Astrocyte of the cerebellum (primary cell): ENCODE measurements at regions not wholly inside any gene's neighbourhood (a gene's known extent, or its start where the extent isn't known, plus 50 kb on each side); places are given as distances from the start of the nearest gene placed in this dataset.
"Not testable (repeated sequence)": the region's sequence is repeated elsewhere in the genome, so short reads cannot be mapped to it uniquely, and the experiment has no call there.

ENCODE experiments used
- DNase-seq: peaks from one replicate; pipeline ENCODE4 v3.0.0-alpha.2; 2011; ENCODE audit warnings: low read depth
- H3K4me3 ChIP-seq: 2 replicates; pipeline ENCODE4 v1.5.1; 2011; ENCODE audit warnings: mild to moderate bottlenecking, low read depth, low read length, moderate library complexity
- in situ Hi-C: cut with HindIII; loops from 2 replicates; pipeline ENCODE4 v1.10.0; 2017; ENCODE audit warnings: low sequenced_read_pairs
- TF ChIP-seq, protein P1 (sequence below): IDR thresholded peaks from 2 replicates; pipeline ENCODE4 v1.5.1; 2012; ENCODE audit warnings: low read length, low read depth, moderate library complexity, mild to moderate bottlenecking; ENCODE audit errors: missing control alignments

DNA sequence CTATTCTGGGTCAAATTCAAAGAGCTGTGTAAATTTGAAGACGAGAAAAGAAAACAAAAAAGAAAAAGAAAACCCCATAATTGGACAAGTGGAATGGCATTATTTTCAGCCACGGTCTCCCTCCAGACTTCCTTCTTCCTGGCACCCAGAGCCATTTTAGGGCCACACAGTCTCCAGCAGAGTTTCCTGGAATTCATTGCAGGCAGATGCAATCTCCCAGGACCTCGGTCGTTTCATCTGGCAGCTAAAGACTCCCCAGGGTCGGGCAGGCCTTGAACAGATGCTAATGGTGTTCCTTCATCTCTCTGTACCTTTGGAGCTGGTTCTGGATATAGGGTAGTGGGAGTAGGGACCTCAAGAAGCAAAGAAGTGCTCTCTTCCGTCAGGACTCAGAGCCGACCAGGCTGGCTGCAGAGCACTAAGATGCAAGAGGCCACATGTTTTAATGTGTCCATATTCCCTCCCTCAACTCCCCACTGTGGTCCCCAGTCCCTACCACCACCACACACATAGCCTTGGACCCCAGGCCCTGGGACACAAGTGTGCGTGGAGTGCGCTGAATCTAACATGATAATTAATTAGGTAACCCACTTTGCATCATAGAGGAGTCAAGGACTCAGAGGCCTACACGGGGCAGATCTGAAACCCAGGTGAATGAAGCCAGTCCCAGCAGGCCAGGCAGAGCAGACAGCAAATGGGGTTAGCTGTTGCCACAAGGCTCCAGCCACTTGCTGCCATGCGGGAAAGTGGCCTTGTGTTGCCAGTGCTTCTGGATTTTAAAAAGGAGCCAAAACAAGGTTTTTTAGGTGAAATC lies 109.3 kb upstream of the ATL2 start:
- in situ Hi-C loops = no loop called here
- no peak overlapping the region for H3K4me3 ChIP-seq
- TF ChIP-seq, protein P1, sequence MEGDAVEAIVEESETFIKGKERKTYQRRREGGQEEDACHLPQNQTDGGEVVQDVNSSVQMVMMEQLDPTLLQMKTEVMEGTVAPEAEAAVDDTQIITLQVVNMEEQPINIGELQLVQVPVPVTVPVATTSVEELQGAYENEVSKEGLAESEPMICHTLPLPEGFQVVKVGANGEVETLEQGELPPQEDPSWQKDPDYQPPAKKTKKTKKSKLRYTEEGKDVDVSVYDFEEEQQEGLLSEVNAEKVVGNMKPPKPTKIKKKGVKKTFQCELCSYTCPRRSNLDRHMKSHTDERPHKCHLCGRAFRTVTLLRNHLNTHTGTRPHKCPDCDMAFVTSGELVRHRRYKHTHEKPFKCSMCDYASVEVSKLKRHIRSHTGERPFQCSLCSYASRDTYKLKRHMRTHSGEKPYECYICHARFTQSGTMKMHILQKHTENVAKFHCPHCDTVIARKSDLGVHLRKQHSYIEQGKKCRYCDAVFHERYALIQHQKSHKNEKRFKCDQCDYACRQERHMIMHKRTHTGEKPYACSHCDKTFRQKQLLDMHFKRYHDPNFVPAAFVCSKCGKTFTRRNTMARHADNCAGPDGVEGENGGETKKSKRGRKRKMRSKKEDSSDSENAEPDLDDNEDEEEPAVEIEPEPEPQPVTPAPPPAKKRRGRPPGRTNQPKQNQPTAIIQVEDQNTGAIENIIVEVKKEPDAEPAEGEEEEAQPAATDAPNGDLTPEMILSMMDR = no peak
- no peak for DNase-seq

DNA sequence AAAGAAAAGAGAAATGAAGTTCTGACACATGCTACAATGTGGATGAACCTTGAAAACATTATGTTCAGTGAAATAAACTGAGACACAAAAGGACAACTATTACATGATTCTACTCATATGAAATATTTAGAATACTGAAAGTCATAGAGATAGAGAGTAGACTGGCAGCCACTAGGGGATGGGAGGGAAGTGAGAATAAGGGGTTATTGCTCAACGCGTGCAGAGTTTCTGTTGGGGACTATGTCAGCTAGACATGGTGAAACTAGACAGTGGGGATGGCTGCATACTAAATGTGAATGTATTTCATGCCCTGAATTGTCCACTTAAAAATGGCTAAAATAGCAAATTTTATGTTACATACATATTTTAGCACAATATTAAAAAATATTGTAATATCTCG lies 108.7 kb upstream of the ATL2 start:
- DNase-seq = no peak
- TF ChIP-seq, protein P1 = no peak
- in situ Hi-C loops = no loop called here
- H3K4me3 ChIP-seq = no peak overlapping the region

DNA sequence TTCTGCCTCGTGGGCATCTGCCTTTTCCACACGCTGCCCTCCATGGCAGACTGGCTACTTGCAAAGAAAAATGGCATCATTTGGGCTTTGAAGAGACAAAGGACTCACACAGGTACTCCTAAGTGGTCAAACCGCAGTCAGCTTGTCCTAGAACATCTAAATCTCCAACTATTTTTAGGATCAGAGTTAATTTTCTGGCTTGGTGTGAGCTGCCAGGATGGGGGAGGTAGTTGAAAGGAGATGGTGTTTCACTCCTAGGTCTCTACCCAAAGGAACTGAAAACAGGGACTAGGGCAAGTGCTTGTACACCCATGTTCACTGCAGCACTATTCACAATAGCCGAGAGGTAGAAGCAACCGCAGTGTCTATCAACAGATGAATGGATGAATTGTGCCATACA lies 107.9 kb upstream of the ATL2 start:
- in situ Hi-C loops = no loop called here
- H3K4me3 ChIP-seq = no peak overlapping the region
- TF ChIP-seq, protein P1 = no peak
- DNase-seq = no peak

DNA sequence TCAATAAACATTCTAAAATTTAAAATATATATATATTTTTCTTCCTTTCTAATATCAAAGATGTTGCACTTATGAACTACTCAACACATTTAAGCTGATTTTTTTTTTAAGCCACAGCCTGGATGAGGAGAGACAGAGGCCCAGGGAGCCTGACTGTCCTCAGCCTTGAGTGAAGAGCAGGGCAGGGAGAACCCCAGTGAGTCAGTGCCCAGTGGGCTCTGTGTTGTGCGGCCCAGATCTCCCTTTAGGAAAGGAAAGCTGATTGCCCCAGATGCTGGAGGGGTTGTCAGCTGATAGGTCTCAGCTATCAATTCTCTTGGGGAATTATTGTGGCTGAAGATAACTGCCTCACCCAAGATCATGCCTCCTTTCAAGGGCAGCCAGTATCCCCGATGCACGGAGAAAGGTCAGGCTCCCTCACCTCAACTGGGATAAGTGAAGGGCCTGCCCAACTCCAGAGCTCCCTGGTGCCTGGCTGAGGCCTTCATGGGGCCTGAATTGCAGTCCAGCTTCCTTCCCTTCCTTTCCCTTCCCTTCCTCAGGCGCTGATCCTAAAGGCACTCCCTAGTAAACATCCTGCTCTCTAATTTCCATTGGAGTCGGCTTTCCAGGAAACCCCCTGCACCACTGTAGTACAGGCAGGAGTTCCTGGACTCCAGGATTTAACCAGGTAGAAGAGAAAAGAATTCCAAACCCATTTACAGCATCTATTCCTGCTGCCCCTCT lies 106.9 kb upstream of the ATL2 start:
- no peak for DNase-seq
- no peak overlapping the region for H3K4me3 ChIP-seq
- TF ChIP-seq, protein P1 = no peak
- in situ Hi-C loops = no loop called here

DNA sequence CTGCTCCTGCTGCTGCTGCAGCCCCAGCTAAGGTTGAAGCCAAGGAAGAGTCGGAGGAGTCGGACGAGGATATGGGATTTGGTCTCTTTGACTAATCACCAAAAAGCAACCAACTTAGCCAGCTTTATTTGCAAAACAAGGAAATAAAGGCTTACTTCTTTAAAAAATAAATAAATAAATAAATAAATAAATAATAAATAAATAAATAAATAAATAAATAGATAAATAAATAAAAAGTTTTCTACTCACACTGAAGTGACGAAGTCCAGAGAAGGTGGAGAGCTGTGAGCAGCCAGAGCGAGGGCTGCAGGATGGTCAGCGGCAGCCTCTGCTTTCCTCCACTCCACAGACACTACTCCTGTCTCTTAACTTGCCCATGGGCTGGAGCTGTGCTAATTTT lies 105.6 kb upstream of the ATL2 start:
- in situ Hi-C loops, DNase-seq, H3K4me3 ChIP-seq: not testable (repeated sequence)

DNA sequence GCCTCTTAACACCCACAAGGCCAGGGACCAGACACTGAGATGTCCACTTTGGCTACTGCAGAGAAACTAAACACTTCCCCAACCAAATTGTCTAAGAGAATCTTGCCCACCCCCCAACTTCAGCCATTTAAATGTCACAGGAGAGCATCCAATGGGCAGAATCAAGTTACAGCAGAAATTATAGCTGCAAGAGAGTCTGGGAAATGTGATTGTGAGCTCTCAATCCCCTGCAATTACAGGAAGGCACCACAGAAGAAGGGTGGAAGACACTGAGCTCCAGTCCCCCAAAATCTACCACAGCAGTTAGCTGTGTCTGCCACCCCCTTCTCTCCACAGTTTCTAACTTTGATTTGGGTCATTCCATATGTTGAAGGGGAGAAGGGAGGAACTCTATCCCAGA lies 103.5 kb upstream of the ATL2 start:
- DNase-seq = no peak
- in situ Hi-C loops = no loop called here
- TF ChIP-seq, protein P1 = no peak
- H3K4me3 ChIP-seq = no peak overlapping the region

DNA sequence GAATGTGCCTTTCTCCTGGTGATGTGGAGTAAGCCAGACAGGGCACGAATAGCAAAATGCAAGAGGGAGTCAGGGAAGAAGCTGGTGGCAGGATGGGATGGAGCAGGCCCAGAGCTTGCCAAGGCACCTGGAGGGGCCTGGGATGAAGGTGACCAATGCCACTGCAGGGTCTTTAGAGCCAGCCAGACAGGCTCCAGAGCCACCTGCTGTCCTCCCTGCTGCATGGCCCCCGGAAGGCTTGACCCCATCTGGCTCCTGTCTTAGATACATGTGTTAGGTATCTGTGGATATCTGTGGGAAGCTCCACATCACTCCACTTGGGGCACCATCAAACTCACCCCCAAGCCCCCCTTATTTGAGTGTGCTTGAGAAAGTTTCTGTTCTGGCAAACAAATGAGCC lies 99.9 kb upstream of the ATL2 start:
- no peak for DNase-seq
- in situ Hi-C loops = no loop called here
- no peak overlapping the region for H3K4me3 ChIP-seq
- TF ChIP-seq, protein P1 = no peak
